Omental fat pad (tissue), 3 donors: ENCODE measurements at regions not wholly inside any gene's neighbourhood (a gene's known extent, or its start where the extent isn't known, plus 50 kb on each side); places are given as distances from the start of the nearest gene placed in this dataset.

ENCODE experiments used
- ATAC-seq: fragments of 150-250 bp; one replicate; pipeline ENCODE4 v1.9.1; 2016; ENCODE audit warnings: mild to moderate bottlenecking, moderate library complexity; ENCODE audit not compliant: low FRiP score
- DNase-seq: peaks from one replicate; pipeline ENCODE4 v3.0.0-alpha.2; 2019; ENCODE audit warnings: low spot score
- TF ChIP-seq, protein P1 (sequence below), 3 donors: fragments of 450-650 bp; IDR thresholded peaks; one replicate each; pipeline ENCODE4 v1.5.1; 2016 to 2017; ENCODE audit warnings: antibody characterized with exemption in 3 of 3, mild to moderate bottlenecking in 3 of 3, moderate library complexity in 2 of 3

DNA sequence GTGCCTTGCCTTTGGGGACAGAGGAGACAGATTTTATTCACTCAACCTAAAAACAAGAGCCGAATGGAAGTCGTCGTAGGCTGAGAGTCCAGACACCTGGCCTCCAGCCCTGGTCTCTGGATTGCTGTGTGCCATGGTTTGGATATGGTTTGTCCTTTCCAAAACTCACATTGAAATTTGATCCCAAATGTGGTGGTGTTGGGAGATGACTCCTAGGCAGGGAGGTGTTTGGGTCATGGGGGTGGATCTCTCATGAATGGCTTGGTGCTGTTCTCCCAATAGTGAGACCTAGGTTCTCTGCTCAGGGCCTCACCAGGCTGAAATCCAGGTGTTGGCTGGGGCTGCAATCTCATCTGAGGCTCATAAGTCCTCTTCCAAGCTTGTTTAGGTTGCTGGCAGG, 75.5 kb downstream of the FOXD2 start:
- TF ChIP-seq, protein P1, sequence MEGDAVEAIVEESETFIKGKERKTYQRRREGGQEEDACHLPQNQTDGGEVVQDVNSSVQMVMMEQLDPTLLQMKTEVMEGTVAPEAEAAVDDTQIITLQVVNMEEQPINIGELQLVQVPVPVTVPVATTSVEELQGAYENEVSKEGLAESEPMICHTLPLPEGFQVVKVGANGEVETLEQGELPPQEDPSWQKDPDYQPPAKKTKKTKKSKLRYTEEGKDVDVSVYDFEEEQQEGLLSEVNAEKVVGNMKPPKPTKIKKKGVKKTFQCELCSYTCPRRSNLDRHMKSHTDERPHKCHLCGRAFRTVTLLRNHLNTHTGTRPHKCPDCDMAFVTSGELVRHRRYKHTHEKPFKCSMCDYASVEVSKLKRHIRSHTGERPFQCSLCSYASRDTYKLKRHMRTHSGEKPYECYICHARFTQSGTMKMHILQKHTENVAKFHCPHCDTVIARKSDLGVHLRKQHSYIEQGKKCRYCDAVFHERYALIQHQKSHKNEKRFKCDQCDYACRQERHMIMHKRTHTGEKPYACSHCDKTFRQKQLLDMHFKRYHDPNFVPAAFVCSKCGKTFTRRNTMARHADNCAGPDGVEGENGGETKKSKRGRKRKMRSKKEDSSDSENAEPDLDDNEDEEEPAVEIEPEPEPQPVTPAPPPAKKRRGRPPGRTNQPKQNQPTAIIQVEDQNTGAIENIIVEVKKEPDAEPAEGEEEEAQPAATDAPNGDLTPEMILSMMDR (IDR thresholded peaks at IDR 0.05): no peak
- no peak for ATAC-seq
- DNase-seq: no peak

DNA sequence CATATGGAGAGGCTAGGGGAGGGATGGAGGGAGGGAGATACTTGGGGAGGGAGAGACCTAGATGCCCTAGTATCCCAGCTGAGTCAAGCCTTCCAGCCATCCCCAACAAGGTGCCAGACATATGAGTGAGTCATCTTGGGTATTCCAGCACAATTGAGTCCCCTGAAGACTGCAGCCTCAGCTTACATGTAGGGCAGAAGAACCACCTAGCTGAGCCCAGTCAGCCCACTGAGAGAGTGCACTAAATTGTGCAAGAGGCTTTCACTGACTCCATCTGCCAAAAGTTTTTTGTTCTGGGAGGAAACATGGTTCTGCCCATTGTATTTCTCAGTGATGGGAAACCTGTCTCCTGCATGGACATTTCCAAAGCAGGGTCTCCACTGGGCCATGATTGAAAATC, 76.4 kb downstream of the FOXD2 start:
- ATAC-seq (no peak), DNase-seq (no peak)
- TF ChIP-seq, protein P1 (IDR thresholded peaks at IDR 0.05): no peak

DNA sequence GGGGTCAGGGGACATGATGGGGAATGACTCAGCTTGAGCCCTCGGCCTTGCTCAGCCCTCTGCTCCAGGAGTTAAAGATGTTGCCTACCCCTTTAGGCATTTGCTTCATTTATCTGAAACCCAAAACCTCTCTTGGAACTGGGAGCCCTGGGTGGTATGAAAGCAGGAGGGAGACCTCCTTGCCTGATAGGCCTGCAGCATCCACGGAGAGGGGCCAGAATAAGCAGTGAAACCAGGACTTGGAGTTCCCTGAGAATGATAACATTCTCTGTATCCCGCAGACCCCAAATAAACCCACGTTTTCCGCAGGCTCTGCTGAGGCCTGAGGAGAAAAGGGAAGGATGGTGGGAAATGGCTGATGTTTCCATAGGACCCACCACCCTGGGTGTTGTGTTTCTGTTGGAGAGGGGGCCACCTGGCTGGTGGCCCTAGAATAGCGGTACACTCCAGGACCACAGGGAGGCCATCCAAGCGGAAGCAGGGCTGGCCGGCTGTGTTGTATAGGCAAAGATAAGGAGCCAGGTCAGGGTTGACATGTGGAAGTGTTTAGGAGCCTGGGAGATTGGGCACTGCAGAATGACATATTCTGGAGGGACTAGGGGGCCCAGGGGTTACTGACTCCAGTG, 77.4 kb downstream of the FOXD2 start:
- no peak for DNase-seq
- ATAC-seq: no peak
- TF ChIP-seq, protein P1 (IDR thresholded peaks at IDR 0.05): no peak

DNA sequence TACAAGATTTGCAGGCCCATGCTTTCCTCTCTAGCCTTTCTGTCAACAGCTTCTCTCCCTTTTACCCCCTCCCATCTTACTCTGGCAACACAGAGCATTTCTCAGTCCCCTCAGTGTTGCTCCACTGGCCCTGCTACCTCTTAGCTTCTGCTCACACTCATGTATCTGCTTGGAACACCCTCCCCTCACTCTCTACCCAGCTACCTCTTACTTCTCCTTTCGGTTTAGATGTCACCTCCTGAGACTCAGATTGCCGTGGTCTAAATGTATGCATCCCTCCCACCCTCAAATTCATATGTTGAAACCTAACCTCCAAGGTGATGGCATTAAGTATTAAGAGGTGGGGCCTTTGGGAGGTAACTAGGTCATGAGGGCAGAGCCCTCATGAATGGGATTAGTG, 80.1 kb downstream of the FOXD2 start:
- TF ChIP-seq, protein P1 (IDR thresholded peaks at IDR 0.05): no peak
- ATAC-seq: no peak
- DNase-seq: no peak

DNA sequence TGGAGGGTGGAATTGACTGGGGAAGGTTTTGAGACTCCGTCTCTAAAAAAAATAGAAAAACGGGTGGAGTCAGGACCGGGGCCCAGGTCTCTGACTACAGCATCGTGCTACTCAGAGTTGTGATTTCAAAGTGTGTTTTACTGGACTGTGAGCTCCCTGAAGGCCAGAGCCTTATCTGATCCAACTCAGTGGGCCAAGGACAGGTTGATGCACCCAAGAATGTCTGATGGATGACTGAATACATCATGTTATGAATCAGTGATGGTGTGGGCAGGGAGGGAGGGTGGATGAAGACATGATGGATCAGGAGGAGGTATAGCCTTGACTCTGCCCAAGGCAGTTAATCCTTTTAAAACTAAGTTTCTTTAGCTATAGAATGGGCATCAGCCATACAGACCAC, 81.6 kb downstream of the FOXD2 start:
- DNase-seq (no peak), ATAC-seq (no peak)
- TF ChIP-seq, protein P1 (IDR thresholded peaks at IDR 0.05): no peak

DNA sequence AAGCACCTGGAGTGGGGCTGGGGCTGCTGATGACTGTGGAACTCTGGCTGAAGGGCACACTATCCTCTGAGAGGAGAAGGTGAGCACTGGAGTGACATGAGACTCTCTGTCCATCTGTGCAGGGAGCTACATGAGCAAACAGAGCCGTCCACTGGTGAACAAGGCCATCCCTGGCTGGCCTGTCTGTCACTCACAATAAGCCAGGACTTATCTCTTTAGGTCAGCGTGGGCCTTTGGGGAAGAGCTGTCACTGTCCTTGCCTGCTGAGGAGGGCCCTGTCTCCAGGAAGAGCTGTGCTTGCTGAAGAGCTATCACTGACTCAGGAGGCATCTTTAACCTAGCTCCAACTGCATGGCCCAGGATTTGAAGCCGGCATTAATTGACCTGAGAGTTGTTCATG, 82.1 kb downstream of the FOXD2 start:
- ATAC-seq (no peak), DNase-seq (no peak)
- TF ChIP-seq, protein P1 (IDR thresholded peaks at IDR 0.05): no peak

DNA sequence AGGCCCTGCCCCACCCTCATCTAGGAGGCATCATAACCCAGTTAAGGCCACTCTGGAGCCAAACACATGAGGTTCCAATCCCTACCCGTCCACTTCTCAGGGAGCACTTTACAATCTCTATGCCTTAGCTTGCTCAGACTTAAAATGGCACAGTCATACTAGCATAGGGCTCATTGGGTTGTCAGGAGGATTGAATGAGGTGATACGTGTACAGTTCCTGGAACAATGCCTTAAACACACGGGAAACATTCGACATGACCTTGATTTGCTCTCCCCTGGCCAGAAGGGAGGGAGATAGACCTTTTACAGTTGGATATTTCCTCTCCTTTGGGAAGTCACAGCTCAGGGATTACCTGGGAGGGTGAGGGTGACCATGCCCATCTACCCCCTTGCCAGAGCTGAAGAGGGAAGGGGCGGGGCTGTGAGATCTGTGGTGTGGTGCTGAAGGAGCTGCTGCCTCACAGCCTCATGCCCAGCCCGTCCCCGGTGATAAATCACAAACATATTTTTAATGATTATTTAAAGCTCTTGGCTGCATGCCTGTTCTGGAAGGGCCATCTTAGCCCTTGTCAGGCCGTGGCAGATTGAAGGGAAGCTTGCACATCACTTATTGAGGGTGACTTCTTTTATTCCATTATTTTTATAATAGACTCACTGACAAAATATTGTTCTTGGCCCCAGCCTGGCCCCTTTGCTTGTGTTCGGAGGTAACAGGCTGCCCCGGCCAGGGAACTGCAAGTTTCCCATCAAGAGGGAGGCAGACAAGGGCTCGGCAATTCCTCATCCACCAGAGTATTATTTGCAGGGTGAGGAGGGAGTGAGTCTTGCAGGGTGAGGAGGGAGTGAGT, 83.4 kb downstream of the FOXD2 start:
- DNase-seq: no peak
- no peak for ATAC-seq
- TF ChIP-seq, protein P1 (IDR thresholded peaks at IDR 0.05): no peak
